Activated CD4-positive, alpha-beta memory T cell treated with anti-CD3 and anti-CD28 coated beads, Interleukin-2, amount 10 ng/mL, durations not matched to agents 7 days and 5 days (primary cell): ENCODE measurements at regions not wholly inside any gene's neighbourhood (a gene's known extent, or its start where the extent isn't known, plus 50 kb on each side); places are given as distances from the start of the nearest gene placed in this dataset.

Experiments
- CTCF ChIA-PET: fragments of 350-600 bp; sonication (Branson Sonifier 250); formaldehyde crosslinking; loops from one replicate; lab custom pipeline; 2021; ENCODE audit warnings: antibody characterized with exemption, inconsistent platforms; lab: Charles Lee
- POLR2A ChIA-PET: fragments of 350-600 bp; sonication (Branson Sonifier 250); formaldehyde crosslinking; loops from one replicate; lab custom pipeline; 2021; ENCODE audit warnings: antibody characterized with exemption; lab: Charles Lee
- DNase-seq: peaks from one replicate; pipeline ENCODE4 v3.0.0-alpha.2; 2020
- H3K27ac Mint-ChIP-seq: one replicate; pipeline ENCODE4 v1.8.0; 2021; ENCODE audit warnings: mild to moderate bottlenecking, mixed read lengths
- H3K27me3 Mint-ChIP-seq: one replicate; pipeline ENCODE4 v1.8.0; 2021; ENCODE audit warnings: mixed read lengths
- H3K36me3 Mint-ChIP-seq: one replicate; pipeline ENCODE4 v1.8.0; 2021; ENCODE audit warnings: low read depth, mixed read lengths
- H3K4me1 Mint-ChIP-seq: one replicate; pipeline ENCODE4 v1.8.0; 2021; ENCODE audit warnings: mixed read lengths
- H3K4me3 Mint-ChIP-seq: one replicate; pipeline ENCODE4 v1.8.0; 2021; ENCODE audit warnings: mild to moderate bottlenecking, mixed read lengths
- H3K9me3 Mint-ChIP-seq: one replicate; pipeline ENCODE4 v1.8.0; 2021; ENCODE audit warnings: mixed read lengths

DNA sequence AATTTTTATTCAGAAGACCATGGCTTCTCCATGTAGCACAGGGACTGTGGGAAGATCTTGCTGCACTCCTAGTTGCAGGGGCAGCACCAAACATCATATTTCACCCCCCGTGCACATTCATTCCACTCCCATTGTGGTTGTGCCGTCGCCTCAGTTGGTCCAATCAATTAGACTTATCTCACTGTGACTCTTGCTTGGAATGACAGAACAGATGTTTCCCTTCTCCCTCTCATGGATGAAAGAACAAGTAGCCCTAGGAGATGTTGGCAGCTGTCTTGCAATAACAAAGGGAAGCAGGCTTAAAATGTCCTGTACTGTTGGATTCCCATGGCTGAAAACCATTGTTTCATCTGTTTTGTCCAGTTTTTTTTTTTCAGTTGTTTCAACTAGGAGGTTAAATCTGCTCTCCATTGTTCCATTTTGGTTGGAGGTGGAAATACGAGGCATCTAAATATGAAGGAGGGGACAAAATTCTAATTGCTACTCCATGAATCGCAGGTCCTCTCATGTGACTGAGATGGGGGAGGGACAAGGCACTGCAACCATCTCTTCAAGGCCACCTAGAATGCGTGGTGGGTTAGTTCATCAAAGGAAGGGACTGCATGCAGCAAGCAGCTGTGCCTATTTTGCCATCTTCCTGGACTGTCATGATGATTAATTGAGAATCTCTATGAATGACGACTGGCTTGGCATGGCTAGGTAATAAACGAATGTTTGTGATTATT is 214.4 kb downstream of the NSG2 start:
- no peak for DNase-seq
- H3K27me3 Mint-ChIP-seq = no peaks in the 10 kb centered on the region
- no peak overlapping the region for H3K4me3 Mint-ChIP-seq
- no peak overlapping the region for H3K27ac Mint-ChIP-seq
- ChIA-PET CTCF (no interaction called here), POLR2A (no interaction called here)
- no peaks in the 10 kb centered on the region for H3K4me1 Mint-ChIP-seq
- H3K9me3 Mint-ChIP-seq = no peaks in the 10 kb centered on the region
- H3K36me3 Mint-ChIP-seq = no peaks in the 10 kb centered on the region

- Mint-ChIP-seq H3K4me3 (no peak overlapping the region), H3K36me3 (no peaks in the 10 kb centered on the region), H3K27me3 (no peaks in the 10 kb centered on the region), H3K4me1 (no peaks in the 10 kb centered on the region), H3K9me3 (peaks cover 3% of the 10 kb centered on the region), H3K27ac (no peak overlapping the region)
- POLR2A ChIA-PET = no interaction called here
- CTCF ChIA-PET = no interaction called here
- no peak for DNase-seq
Measured at GRCh38 chr5:174271316-174271715, 225.8 kb downstream of the NSG2 start.

DNA sequence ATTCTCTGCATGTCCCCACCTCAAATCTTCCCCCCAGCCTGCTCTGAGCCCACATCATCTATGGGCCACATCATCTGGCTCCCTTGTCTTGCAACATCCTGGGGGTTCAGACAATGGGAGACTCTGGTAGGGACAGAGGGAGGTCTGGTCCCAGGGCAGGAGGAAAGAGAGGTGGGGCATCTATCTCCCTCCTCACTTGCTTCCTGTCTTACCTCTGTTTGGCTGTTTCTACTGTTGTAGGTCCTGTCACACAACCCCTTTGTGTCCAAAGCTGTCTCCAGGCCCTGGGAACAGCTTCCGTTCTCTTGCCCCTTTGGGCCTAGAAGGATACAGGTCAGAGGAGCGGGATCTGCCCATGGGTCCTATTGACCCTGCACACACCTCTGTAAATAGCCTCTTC is 227.2 kb downstream of the NSG2 start:
- POLR2A ChIA-PET = no interaction called here
- CTCF ChIA-PET = no interaction called here
- H3K4me1 Mint-ChIP-seq = no peaks in the 10 kb centered on the region
- H3K9me3 Mint-ChIP-seq = peaks cover 5% of the 10 kb centered on the region
- H3K27ac Mint-ChIP-seq = no peak overlapping the region
- H3K4me3 Mint-ChIP-seq = no peak overlapping the region
- no peaks in the 10 kb centered on the region for H3K36me3 Mint-ChIP-seq
- no peaks in the 10 kb centered on the region for H3K27me3 Mint-ChIP-seq
- DNase-seq = no peak

GRCh38 chr5:174273325-174273724 is 227.8 kb downstream of the NSG2 start:
- Mint-ChIP-seq H3K4me3 (no peak overlapping the region), H3K27me3 (no peaks in the 10 kb centered on the region), H3K4me1 (no peaks in the 10 kb centered on the region), H3K9me3 (peaks cover 5% of the 10 kb centered on the region), H3K36me3 (no peaks in the 10 kb centered on the region), H3K27ac (no peak overlapping the region)
- DNase-seq = no peak
- ChIA-PET POLR2A (no interaction called here), CTCF (no interaction called here)

GRCh38 chr5:174275959-174276358 is 230.5 kb downstream of the NSG2 start:
- ChIA-PET POLR2A (no interaction called here), CTCF (no interaction called here)
- H3K9me3 Mint-ChIP-seq = peaks cover 5% of the 10 kb centered on the region
- no peak overlapping the region for H3K4me3 Mint-ChIP-seq
- no peaks in the 10 kb centered on the region for H3K36me3 Mint-ChIP-seq
- no peaks in the 10 kb centered on the region for H3K4me1 Mint-ChIP-seq
- no peak overlapping the region for H3K27ac Mint-ChIP-seq
- no peaks in the 10 kb centered on the region for H3K27me3 Mint-ChIP-seq
- no peak for DNase-seq

DNA sequence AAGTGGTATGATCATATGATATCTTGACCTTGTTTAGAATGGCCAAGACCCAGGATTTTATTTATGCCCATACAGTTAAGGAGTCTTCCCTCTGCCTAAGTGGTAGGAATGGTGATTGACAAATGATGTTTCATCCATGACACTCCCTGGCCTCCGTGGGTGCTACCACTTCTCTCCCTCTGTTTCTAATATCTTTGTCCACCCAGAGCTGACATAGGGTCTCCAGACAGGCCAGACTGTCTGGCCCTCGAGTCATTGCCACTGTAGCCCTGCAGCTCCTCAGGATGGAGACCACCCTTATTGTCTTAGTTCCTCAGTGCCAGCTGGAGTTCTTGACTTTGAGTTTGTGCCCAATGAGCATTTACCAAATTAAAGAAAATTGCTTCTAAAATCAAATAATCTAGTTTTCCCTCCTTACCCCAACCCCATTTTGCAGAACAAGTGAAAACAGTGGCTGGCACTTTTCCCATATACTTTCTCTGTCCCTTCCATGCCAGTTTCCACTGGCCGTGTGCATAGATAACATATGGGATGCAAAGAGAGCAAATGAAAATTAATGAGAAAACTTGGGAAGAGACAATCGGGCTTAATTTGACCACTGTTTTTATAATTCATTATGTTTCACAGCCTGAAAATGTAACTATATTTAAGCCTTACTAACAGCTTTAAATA is 235.7 kb downstream of the NSG2 start:
- Mint-ChIP-seq H3K4me3 (no peak overlapping the region), H3K9me3 (peaks cover 6% of the 10 kb centered on the region), H3K4me1 (no peaks in the 10 kb centered on the region), H3K27me3 (no peaks in the 10 kb centered on the region), H3K36me3 (no peaks in the 10 kb centered on the region), H3K27ac (no peak overlapping the region)
- CTCF ChIA-PET = no interaction called here
- DNase-seq = no peak
- POLR2A ChIA-PET = no interaction called here

DNA sequence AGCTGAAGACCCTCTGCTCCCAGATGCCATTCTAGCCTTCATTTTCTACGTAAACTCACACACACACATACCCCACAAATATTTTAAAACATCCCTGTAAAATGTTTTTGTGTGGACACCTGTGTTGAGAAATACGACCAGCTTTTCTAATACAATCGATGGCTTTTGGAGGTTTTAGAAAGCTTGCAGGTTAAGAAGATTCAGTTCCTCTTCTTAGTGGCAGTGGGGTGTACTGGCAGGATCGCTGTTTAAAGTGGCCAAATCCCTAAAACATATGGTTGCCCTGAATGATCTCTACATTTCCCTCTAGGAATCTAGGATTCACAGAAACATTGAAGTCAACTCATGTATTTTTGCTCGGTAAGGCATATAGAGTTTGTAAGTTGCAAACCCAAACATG is 236.3 kb downstream of the NSG2 start:
- ChIA-PET CTCF (no interaction called here), POLR2A (no interaction called here)
- H3K4me1 Mint-ChIP-seq = no peaks in the 10 kb centered on the region
- peaks cover 3% of the 10 kb centered on the region for H3K9me3 Mint-ChIP-seq
- no peaks in the 10 kb centered on the region for H3K36me3 Mint-ChIP-seq
- no peak overlapping the region for H3K27ac Mint-ChIP-seq
- H3K27me3 Mint-ChIP-seq = no peaks in the 10 kb centered on the region
- DNase-seq = no peak
- H3K4me3 Mint-ChIP-seq = no peak overlapping the region

DNA sequence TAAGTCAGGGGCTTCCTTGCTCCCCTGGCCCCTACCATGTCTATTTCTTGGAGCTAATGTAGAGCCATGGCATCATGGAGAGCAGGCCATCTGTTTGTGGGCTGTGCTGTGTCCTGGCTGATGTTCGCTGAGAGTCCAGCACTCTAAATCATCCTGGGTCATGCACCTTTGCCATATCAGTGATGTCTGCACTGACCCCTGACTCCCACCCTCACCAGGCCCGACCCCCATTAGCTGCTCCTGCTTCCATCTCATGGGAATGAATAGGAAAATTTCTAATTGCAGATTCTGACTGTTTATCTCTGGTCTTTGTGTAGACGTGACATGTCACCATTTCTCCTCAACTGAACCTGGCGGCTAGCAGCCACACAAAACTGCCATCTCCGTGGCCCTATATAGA is 236.9 kb downstream of the NSG2 start:
- no peaks in the 10 kb centered on the region for H3K4me1 Mint-ChIP-seq
- POLR2A ChIA-PET = no interaction called here
- no peaks in the 10 kb centered on the region for H3K27me3 Mint-ChIP-seq
- H3K27ac Mint-ChIP-seq = no peak overlapping the region
- no peak for DNase-seq
- peaks cover 3% of the 10 kb centered on the region for H3K9me3 Mint-ChIP-seq
- no peaks in the 10 kb centered on the region for H3K36me3 Mint-ChIP-seq
- H3K4me3 Mint-ChIP-seq = no peak overlapping the region
- CTCF ChIA-PET = no interaction called here

GRCh38 chr5:174283211-174284005 is 237.9 kb downstream of the NSG2 start:
- POLR2A ChIA-PET = no interaction called here
- H3K27ac Mint-ChIP-seq = no peak overlapping the region
- DNase-seq = no peak
- CTCF ChIA-PET = no interaction called here
- no peaks in the 10 kb centered on the region for H3K27me3 Mint-ChIP-seq
- H3K9me3 Mint-ChIP-seq = peaks cover 3% of the 10 kb centered on the region
- H3K4me3 Mint-ChIP-seq = no peak overlapping the region
- H3K4me1 Mint-ChIP-seq = no peaks in the 10 kb centered on the region
- no peaks in the 10 kb centered on the region for H3K36me3 Mint-ChIP-seq

DNA sequence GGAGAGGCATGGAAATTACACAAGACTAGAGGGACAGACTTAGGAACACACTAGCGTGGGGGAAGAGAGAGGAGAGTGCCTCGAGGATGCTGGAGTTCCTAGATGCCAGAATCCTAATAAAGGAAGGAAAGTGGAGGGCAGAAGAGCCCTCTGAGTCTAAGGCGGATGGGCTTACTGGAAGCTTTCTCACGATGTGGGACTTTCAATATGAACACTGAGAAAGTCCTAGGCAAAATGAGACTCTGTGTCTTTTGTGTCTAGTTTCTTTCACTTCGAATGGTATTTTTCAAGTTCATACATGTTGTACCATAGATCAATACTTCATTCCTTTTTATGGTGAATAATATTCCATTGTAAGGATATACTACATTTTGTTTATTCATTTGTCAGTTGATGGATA is 239.4 kb downstream of the NSG2 start:
- no peak for DNase-seq
- Mint-ChIP-seq H3K4me1 (no peaks in the 10 kb centered on the region), H3K36me3 (no peaks in the 10 kb centered on the region), H3K27me3 (no peaks in the 10 kb centered on the region), H3K4me3 (no peak overlapping the region), H3K9me3 (peaks cover 3% of the 10 kb centered on the region), H3K27ac (no peak overlapping the region)
- ChIA-PET POLR2A (no interaction called here), CTCF (no interaction called here)

- DNase-seq = no peak
- H3K27ac Mint-ChIP-seq = no peak overlapping the region
- ChIA-PET POLR2A (no interaction called here), CTCF (no interaction called here)
- no peaks in the 10 kb centered on the region for H3K27me3 Mint-ChIP-seq
- peaks cover 2% of the 10 kb centered on the region for H3K9me3 Mint-ChIP-seq
- no peaks in the 10 kb centered on the region for H3K4me1 Mint-ChIP-seq
- H3K4me3 Mint-ChIP-seq = no peak overlapping the region
- no peaks in the 10 kb centered on the region for H3K36me3 Mint-ChIP-seq
Measured at GRCh38 chr5:174287761-174288160, 242.3 kb downstream of the NSG2 start.

DNA sequence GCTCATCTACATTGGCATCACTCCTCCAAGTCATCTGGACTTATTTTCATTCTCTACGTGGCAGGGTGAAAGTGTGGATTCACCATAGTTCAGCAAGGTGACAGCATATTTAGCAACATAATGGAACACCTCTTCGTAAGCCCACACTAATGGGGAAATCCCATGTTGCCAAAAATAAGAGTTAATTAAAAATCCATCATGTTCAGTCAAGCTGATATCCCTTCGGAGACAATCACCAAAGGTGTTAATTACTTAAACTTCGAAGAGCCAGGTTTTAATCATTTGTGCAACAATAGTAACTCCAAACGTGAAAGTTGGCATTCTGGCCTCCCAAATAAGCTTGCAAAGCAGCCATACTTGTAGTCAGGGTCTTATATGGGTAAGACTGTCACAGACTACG is 242.9 kb downstream of the NSG2 start:
- CTCF ChIA-PET = no interaction called here
- H3K36me3 Mint-ChIP-seq = no peaks in the 10 kb centered on the region
- no peaks in the 10 kb centered on the region for H3K27me3 Mint-ChIP-seq
- DNase-seq = no peak
- H3K27ac Mint-ChIP-seq = no peak overlapping the region
- POLR2A ChIA-PET = no interaction called here
- H3K4me3 Mint-ChIP-seq = no peak overlapping the region
- peaks cover 2% of the 10 kb centered on the region for H3K9me3 Mint-ChIP-seq
- H3K4me1 Mint-ChIP-seq = no peaks in the 10 kb centered on the region

GRCh38 chr5:174291162-174291561 is 245.7 kb downstream of the NSG2 start:
- no peak for DNase-seq
- POLR2A ChIA-PET = no interaction called here
- no peaks in the 10 kb centered on the region for H3K36me3 Mint-ChIP-seq
- H3K4me3 Mint-ChIP-seq = no peak overlapping the region
- H3K4me1 Mint-ChIP-seq = no peaks in the 10 kb centered on the region
- H3K27me3 Mint-ChIP-seq = no peaks in the 10 kb centered on the region
- no peak overlapping the region for H3K27ac Mint-ChIP-seq
- CTCF ChIA-PET = interaction anchor here (1.6 kb wide), 1 partner anchor 21 kb away, joined by 4 read pairs; no protein-coding TSS in a partner anchor
- peaks cover 4% of the 10 kb centered on the region for H3K9me3 Mint-ChIP-seq
